GM12891 (cell line): ENCODE measurements at regions not wholly inside any gene's neighbourhood (a gene's known extent, or its start where the extent isn't known, plus 50 kb on each side); places are given as distances from the start of the nearest gene placed in this dataset.

Source experiments
- DNase-seq: peaks from one replicate; pipeline ENCODE4 v3.0.0; 2011; ENCODE audit warnings: low spot score; ENCODE audit not compliant: insufficient read length
- FAIRE-seq: peaks from 2 replicates; lab custom pipeline; 2011; peaks lifted over from hg19 to GRCh38; lab: Jason Lieb, UNC
- PAX5 ChIP-seq: IDR thresholded peaks from 2 replicates; pipeline ENCODE4 v1.6.1; 2011; ENCODE audit warnings: low read length, moderate library complexity, mild to moderate bottlenecking; ENCODE audit not compliant: insufficient read depth, severe bottlenecking
- POLR2A ChIP-seq: IDR thresholded peaks from 2 replicates; pipeline ENCODE4 v1.6.1; 2011; ENCODE audit warnings: low read depth, low read length, control low read depth
- POLR2AphosphoS5 ChIP-seq: IDR thresholded peaks from 2 replicates; pipeline ENCODE4 v1.6.1; 2011; ENCODE audit warnings: low read depth, low read length, control low read depth
- POU2F2 ChIP-seq: IDR thresholded peaks from 2 replicates; pipeline ENCODE4 v1.6.1; 2011; ENCODE audit warnings: low read depth, mild to moderate bottlenecking, control low read depth, low read length, moderate library complexity
- SPI1 ChIP-seq: IDR thresholded peaks from 2 replicates; pipeline ENCODE4 v1.6.1; 2011; ENCODE audit warnings: low read depth, low read length, control low read depth
- TAF1 ChIP-seq: IDR thresholded peaks from 2 replicates; pipeline ENCODE4 v1.6.1; 2011; ENCODE audit warnings: low read depth, low read length, control low read depth

GRCh38 chr20:20926222-20926905 lies 179.8 kb downstream of the LINC00237 start:
- FAIRE-seq: no peak
- DNase-seq: no peak
- TF ChIP-seq PAX5 (no peak), TAF1 (no peak), SPI1 (no peak), POU2F2 (no peak), POLR2AphosphoS5 (no peak), POLR2A (no peak)

DNA sequence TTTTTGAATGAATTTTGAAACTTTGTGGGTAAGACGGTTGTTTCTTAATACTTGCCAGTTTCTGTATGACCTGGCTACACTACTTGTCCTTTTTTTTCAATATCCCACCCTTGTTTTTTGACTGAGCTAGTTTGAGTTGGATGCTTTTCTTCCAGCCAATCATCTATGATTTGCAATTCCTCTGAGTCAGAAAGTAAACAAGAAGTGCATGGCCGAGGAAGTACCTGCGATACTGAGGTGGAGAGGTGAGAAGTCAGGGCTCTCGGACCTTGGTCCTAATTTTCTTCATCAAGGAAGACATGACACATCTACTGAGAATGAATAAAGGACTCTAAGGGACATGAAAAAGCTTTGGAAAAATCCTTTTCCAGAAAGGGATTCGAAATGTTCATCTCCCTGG lies 185.7 kb downstream of the LINC00237 start:
- TF ChIP-seq POU2F2 (no peak), POLR2A (no peak), POLR2AphosphoS5 (no peak), SPI1 (no peak), PAX5 (no peak), TAF1 (no peak)
- no peak for FAIRE-seq
- DNase-seq: no peak

DNA sequence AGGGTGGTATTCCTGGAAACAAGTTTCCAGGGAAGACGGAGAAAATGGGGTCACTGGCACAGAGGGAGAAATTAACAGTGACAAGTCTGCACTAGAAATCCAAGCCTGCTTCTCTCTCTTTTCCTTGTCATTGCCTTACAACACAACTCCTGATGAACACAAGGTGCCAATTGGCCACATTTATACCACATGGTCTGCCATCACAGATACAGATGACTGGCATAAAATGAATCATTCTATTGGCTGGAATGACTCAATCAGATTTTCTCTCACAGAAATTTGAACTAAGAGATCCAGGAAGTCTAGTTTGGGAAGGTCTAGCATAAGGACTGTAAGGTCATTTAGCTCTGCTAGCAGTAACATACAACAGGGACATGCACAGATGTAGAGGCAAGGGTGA lies 190.3 kb downstream of the LINC00237 start:
- TF ChIP-seq POLR2A: no peak
- no peak for TF ChIP-seq SPI1
- TF ChIP-seq POLR2AphosphoS5: no peak
- no peak for DNase-seq
- FAIRE-seq: no peak

DNA sequence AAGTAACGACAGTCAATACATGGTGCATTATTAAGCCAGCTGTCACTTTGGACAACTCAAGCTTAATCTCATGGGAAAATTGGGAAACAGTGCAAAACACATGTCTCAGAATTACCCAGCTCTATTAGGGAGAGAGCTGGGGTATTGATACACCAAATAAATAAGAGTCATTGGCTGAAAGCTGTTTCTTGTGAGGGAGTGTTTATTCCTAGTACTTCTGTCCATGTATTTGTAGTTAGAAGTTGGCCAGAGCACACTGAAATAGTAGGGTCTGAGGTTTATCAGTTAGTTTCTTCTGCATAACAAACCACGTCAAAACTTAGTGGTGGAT lies 192.0 kb upstream of the RALGAPA2 start:
- DNase-seq (no peak), FAIRE-seq (no peak)
- no peak for TF ChIP-seq SPI1
- TF ChIP-seq PAX5: no peak
- TF ChIP-seq POLR2A: no peak
- no peak for TF ChIP-seq POU2F2
- TF ChIP-seq POLR2AphosphoS5: no peak

- TF ChIP-seq POLR2A (no peak), PAX5 (no peak), SPI1 (no peak), POU2F2 (no peak), POLR2AphosphoS5 (no peak), TAF1 (no peak)
- no peak for FAIRE-seq
Measured at GRCh38 chr20:20903773-20904500, 191.5 kb upstream of the RALGAPA2 start.

DNA sequence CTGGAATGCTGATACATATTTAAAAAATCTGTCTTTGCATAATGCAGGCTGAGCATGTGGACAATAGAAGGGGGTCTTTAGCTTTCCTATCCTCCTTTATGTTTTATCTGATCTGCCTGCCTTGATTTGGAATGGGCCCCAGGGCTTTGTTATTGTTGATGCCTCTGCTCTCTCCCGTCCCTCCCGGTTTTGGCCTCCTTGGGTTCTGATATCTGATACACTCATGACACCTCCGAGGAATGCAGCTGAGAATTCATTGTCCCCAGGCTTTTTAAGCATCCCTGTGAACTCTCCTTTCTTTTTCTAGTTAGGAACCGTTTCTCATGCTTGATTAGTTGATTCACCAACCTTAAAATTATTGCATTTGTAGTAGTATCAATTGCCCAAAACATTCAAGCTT lies 185.5 kb upstream of the RALGAPA2 start:
- FAIRE-seq: no peak
- no peak for DNase-seq
- no peak for TF ChIP-seq POU2F2
- no peak for TF ChIP-seq SPI1
- TF ChIP-seq POLR2A: no peak
- no peak for TF ChIP-seq POLR2AphosphoS5
- no peak for TF ChIP-seq TAF1

More at GRCh38 chr20:20903773-20904500, 191.5 kb upstream of the RALGAPA2 start:
- no peak for DNase-seq

DNA sequence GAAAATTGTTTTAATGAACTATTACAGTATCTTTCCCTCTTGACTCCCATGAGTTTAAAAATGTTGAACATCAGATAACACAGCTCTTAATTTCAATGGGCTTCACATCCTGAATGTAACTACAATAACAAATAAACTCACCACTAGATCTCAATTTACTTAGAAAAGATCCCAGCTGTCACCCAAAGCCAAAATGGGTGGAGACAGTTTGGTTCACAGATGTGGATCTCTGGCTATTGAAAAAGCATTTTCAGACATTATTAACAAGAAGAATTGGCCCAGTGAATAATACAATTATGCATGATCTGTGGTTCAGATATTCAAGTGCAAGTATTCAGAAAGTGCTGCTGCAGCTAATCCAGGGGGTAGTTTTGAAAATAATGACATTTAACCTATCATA lies 184.7 kb upstream of the RALGAPA2 start:
- FAIRE-seq: no peak

GRCh38 chr20:20896606-20897005 lies 184.2 kb upstream of the RALGAPA2 start:
- DNase-seq: no peak
- no peak for TF ChIP-seq SPI1
- no peak for TF ChIP-seq TAF1
- no peak for TF ChIP-seq POU2F2
- TF ChIP-seq POLR2AphosphoS5: no peak
- TF ChIP-seq PAX5: no peak
- TF ChIP-seq POLR2A: no peak
- no peak for FAIRE-seq

More for the DNA sequence above, 184.7 kb upstream of the RALGAPA2 start:
- TF ChIP-seq POU2F2 (no peak), POLR2A (no peak), PAX5 (no peak), TAF1 (no peak), POLR2AphosphoS5 (no peak), SPI1 (no peak)
- DNase-seq: no peak

GRCh38 chr20:20895537-20895936 lies 183.1 kb upstream of the RALGAPA2 start:
- DNase-seq (no peak), FAIRE-seq (no peak)
- TF ChIP-seq SPI1 (no peak), POLR2AphosphoS5 (no peak), POU2F2 (no peak), POLR2A (no peak), PAX5 (no peak), TAF1 (no peak)
